GM18507 (cell line): ENCODE measurements at regions not wholly inside any gene's neighbourhood (a gene's known extent, or its start where the extent isn't known, plus 50 kb on each side); places are given as distances from the start of the nearest gene placed in this dataset.
"Not testable (repeated sequence)": the region's sequence is repeated elsewhere in the genome, so short reads cannot be mapped to it uniquely, and the experiment has no call there.

Source experiments
- DNase-seq: peaks from one replicate; pipeline ENCODE4 v3.0.0; 2011; ENCODE audit warnings: low read depth; ENCODE audit not compliant: insufficient read length; ENCODE audit errors: extremely low spot score
- FAIRE-seq: peaks from 2 replicates; lab custom pipeline; 2011; peaks lifted over from hg19 to GRCh38; lab: Jason Lieb, UNC

DNA sequence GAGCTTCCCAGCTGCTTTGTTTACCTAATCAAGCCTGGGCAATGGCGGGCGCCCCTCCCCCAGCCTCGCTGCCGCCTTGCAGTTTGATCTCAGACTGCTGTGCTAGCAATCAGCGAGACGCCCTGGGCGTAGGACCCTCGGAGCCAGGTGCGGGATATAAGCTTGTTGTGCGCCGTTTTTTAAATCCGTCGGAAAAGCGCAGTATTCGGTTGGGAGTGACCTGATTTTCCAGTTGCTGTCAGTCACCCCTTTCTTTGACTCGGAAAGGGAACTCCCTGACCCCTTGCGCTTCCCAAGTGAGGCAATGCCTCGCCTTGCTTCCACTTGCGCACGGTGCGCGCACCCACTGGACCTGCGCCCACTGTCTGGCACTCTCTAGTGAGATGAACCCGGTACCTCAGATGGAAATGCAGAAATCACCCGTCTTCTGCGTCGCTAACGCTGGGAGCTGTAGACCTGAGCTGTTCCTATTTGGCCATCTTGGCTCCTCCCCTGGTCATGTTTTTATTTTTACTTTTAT lies 635.8 kb upstream of the MIS18BP1 start:
- DNase-seq, FAIRE-seq: not testable (repeated sequence)

DNA sequence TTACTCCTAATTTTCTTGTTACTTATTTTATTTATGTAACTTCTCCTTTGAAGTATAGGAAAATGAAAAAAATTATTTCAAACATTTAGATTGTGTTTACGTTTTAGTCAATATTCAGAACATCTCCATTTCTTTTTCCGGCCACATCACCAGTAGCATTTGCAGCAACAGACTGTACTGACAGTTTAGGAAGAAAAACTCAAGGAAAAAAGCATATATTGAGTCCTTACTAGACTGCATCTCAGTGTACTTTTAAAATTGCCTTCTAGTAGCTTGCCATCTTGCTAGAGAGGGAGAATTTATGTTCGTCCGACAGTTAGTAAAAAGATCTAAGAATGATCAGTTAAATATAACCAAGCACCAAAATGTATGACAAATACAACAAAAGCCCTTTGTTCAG lies 625.0 kb upstream of the MIS18BP1 start:
- DNase-seq (no peak), FAIRE-seq (no peak)

DNA sequence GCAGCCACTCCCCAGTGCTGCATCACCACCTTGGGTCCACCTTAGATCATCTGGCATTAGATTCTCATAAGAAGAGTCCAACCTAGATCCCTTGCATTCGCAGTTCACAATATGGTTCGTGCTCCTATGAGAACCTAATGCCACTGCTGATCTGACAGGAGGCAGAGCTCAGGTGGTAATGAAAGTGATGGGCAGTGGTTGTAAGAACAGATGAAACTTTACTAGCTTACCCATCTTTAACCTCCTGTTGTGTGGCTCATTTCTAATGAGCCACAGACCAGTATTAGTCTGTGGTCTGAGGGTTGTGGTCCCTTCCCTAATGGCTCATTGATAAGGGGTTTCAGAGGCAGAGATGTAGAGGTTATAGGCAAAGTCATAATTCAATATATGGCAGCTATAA lies 615.9 kb upstream of the MIS18BP1 start:
- FAIRE-seq (no peak), DNase-seq (no peak)

DNA sequence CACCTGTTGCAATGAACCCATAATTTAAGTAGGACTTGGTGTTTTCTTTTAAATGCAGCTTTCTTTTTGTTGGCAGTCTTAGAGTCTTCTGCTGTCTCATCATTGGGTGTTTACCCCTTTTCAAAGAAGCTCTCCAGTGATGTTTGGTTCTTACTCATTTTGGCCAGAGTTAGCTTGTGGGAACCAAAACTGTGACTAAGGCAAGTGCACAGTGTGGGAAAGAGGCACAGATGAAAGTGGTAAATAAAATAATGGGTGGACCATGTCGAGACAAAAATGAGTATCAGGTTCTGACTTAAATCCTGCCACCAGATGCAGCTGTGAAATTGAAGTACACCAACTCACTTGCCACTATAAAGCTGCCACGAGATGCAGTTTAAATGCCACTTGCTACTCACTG lies 615.4 kb upstream of the MIS18BP1 start:
- no peak for FAIRE-seq
- DNase-seq: no peak

DNA sequence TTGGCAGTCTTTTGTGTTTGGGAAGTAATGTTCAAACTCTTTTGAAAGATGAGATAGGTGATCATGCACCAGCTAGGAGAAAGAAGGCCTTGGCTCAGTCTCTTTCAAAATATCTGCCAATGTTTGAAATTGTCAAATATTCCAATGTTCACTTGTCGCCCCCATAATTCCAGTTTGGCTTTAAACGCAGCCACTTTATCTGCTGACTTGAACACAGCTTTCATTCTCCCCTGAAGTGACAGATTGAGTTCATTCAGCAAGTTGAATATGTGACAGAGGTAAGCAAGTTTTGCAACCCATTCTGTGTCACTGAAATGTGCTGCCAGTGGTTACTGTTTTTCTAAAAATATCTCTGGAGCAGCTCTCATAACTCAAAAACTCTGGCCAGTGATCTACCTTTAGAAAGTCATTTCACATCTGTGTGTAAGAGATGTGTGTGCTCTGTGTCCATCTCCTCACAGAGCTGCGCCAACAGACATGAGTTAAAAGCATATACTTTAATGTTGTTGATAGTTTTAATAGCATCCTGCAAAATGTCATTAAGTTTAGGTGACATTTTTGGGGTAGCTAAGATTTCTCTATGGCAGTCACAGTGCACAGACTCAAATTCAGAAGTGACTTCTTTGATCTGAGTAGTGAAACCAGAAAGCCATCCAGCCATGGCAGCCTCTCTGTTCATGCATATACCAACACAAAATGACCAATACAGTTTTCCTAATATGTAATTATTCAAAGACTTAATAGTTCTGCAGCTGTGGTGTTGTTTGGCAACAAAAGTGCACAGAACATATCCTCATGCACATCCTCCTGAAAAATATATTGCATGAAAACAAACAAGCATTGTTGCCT lies 614.3 kb upstream of the MIS18BP1 start:
- FAIRE-seq (no peak), DNase-seq (no peak)

DNA sequence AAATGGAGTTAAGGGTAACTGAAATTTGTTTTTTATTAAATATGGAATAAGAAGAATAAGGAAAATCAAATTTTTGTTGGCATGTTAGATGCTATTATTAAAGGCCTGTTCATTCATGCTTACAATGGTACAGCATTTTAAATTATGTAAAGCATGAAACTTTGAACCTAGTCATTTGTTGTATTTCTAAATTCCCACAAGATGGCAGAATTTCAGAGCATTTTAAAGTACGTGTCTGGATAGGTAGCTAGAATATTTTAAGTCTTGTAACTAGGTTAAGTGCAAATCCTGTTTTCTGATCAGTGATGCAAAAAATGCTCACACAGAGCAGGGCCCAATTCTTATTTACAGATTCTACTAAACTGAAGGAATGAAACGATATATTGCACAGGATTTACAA lies 585.6 kb upstream of the MIS18BP1 start:
- no peak for FAIRE-seq

DNA sequence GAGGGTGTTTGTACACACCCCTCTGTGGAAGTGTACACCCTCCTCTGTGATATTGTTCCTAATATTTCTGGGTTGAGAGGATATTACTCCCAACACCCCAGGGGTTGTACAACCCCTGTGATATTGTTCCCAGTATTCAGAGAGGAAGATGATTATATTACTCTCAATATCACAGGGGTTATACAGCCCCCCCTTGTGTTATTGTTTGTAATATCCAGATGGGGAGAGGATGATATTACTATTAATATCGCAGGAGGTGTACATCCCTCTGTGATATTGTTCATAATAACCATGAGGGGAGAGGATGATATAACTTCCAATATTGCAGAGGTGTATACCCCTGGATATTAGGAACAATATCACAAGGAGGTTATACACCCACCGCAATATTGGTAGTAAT lies 566.1 kb upstream of the MIS18BP1 start:
- FAIRE-seq (no peak), DNase-seq (no peak)

More for the DNA sequence above, 585.6 kb upstream of the MIS18BP1 start:
- no peak for DNase-seq

DNA sequence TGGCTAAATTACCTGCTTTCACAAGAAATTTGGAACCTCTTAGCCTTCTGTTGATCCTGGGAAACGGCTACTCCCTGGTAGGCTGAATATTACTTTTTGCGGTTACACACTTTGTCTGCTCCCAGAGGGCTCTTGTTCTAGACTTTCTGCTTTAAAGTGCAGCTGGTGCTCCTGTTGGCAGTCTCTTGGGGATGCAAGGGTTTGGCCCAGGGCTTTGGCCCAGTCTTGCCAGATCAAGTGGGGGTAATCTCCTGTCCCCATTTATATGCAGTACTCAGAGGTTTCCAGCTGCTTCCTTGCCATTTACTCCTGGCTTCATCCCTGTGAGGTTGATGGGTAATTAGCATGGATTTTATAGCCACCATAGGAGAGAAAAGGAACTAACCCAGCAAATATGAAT lies 558.2 kb upstream of the MIS18BP1 start:
- FAIRE-seq: no peak
- no peak for DNase-seq

DNA sequence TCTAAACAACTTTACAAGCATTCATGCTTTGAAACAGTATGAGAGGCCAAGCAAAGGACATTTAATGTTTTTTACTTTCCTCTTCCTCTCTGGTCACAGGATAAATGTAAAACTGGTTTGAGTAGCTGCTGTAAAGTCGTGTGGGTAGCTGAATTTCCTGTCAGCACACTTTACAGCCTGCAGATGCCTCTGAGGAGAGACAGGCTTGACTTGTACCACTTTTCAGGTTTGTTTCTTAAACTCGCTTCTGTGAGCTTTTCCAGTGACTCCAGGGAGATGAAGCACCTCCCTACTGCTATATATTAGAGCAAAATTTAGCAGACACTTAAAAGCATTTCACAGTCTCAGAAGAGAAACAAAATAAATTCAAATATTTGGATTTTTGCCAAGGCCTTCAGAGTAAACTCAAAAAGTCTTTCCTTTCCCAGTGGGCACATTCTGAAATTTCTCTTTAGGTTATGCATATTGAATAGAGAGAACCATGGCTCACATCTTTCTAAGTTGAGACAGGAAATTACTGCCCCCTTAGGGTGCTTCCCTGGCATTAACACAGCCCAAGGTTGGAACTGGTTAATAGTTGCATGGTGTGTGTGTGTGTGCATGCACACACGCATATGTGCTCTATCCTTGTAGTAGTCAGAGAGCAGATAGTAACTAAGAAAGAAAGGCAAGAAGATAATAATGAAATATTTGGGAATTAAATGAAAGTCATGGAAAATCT lies 557.3 kb upstream of the MIS18BP1 start:
- FAIRE-seq: no peak
- DNase-seq: no peak

DNA sequence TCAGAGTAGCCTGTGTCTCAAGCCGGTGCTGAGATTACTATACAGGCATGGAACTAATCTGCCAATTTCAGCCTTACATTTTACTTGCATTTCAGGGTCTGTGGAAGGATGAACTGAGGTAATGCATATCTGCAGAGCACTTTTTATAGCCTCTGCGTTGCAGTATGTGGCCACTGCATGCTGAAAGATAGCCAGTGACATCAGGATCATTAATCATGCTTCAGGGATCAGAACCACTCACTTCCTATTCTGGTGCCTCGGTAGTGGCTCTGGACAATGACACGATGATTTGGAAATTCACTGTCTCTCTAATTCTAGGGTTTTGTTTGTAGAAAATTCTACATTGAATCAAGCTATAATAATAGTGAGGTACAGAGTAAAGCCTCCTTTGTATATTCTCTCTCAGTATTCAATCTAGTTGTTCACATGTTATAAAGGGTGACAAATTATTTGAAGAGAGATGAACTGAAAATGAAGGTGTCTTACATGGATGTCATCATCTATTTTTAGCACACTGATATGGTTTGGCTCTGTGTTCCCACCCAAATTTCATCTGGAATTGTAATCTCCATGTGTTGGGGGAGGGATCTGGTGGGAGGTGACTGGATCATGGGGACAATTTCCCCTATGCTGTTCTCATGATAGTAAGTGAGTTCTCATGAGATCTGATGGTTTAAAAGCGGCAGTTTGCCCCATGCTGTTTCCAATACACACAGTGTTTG lies 554.3 kb upstream of the MIS18BP1 start:
- FAIRE-seq (no peak), DNase-seq (no peak)

DNA sequence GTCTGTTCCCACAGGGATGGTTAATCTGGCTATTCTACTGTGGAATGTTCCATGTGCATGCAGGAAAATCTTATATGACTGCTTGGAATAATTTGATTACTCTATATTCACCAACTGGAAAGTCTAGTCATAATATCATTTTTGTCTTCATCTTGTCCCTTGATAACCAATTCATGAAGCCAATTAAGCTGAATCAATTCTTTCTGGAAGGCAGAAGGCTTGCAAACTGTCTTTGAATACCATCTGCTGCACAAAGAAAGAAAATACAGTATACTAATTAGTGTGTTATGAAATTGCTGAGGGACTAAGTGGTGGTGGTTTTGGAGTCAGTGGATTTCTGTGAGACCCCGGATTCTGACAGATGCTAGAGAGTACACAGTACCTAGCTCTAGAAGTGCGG lies 546.5 kb upstream of the MIS18BP1 start:
- DNase-seq: no peak
- no peak for FAIRE-seq

DNA sequence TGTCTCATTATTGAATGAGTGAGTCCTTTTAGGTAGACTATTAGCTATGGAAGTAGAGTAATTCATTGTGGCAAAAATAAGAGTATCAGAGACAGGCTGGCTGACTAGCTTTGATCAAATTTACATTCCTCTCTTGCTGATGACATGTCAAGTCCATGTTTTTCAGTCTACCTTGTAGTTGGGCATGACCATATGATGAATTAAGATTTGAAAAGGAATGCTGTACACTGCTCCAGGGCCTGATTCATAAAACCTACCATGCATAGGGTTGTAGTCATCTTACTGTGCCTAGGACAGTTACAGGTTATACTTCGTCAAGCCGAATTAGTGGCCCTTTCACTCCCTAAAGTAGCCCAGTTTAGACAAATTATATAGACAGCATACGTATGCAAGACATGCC lies 545.7 kb upstream of the MIS18BP1 start:
- DNase-seq (no peak), FAIRE-seq (no peak)

DNA sequence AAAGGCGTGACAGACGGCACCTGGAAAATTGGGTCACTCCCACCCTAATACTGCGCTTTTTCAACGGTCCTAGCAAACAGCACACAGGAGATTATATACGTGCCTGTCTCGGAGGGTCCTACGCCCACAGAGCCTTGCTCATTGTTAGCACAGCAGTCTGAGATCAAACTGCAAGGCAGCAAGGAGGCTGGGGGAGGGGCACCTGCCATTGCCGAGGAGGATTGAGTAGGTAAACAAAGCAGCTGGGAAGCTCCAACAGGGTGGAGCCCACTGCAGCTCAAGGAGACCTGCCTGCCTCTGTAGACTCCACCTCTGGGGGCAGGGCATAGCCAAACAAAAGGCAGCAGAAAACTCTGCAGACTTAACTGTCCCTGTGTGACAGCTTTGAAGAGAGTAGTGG lies 543.0 kb upstream of the MIS18BP1 start:
- not testable (repeated sequence) for DNase-seq, FAIRE-seq

DNA sequence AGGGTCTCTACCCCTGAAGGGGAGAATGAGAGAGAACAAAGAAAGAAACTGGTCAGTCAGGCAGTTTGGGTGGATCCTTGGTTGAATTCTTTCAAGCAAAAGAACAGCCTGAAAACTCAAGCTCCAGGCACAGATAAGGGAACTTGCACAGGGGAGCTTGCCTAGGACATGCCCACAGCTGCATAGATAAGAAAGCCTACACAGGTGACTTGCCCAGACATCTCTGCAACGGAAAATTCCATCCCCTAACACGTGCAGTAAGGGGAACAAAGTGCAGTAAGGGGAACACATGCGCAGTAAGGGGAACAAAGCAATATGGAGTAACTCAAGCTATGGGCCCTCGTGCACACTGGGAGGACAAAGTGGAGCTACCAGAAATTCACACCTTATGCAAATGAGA lies 540.1 kb upstream of the MIS18BP1 start:
- FAIRE-seq: no peak

DNA sequence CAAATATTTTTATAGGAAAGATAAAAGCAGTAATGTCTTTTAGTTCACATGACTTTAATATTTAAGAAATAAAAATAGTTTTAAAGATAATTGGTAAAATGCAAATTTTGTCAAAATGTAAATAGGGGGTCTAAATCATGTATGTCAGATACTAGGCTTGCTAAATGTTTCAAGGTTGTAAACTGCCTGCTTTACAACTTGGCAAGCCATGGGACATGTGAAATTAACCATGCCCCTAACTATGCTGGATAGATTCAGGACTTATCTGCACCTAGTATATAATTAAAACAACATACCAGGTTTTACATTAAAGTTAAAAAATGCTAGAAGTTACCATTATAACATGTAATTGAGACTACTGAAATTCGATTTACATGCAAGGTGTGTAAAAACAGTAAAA lies 537.3 kb upstream of the MIS18BP1 start:
- DNase-seq: no peak
- FAIRE-seq: no peak

More for the DNA sequence above, 540.1 kb upstream of the MIS18BP1 start:
- DNase-seq: no peak

DNA sequence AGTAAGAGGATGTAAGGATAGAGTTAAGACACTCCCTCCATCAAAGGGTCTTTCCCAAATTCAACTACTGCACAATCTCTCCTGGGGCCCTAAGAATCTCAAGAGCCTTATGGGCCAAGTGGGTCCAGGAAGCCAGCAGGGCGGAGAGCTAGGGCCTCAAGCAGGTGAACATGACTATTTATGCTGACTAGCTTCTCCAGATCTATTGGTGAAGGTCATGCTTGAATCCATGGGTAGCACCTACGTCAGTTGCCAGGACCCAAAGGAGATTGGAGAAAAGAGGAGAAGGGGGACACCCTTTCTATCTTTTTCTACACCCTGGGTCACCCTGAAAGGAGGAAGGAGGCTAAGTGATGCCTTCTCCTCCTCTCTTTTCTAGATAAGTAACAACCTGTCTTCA lies 534.2 kb upstream of the MIS18BP1 start:
- no peak for FAIRE-seq

DNA sequence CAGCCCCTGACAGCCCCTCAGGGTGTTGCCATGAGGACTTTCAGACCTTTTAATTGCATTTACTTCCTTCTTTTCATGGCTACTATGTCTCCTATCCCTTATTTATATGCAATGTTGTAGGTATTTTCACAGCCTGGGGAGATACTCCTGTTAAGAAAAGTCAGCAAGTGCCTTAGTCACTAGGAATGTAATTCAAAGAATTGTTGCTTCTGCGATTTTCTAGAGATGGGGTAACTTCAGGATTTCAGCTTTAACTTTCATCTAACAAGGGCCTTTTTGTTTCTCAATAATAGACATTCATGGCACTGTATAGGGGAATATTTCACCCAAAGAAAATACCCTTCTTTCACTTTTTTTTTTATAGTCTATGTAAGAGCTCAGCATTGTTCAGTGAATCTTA lies 533.3 kb upstream of the MIS18BP1 start:
- FAIRE-seq: no peak
- no peak for DNase-seq

More for the DNA sequence above, 534.2 kb upstream of the MIS18BP1 start:
- DNase-seq: no peak

DNA sequence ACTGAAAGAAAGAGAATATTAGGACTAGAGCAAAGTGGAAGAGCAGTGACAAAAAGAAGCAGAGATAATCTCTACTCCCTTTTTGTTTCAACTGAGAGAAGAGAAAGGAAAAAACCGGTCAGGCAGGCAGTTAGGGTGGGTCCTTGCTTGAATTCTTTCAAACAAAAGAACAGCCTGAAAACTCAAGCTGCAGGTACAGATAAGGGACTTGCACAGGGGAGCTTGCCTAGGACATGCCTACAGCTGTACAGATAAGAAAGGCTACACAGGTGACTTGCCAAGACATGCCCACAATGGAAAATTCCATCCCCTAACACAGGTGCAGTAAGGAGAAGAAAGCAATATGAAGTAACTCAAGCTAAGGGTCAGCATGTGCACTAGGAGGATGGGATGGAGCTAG lies 532.2 kb upstream of the MIS18BP1 start:
- DNase-seq (no peak), FAIRE-seq (no peak)

DNA sequence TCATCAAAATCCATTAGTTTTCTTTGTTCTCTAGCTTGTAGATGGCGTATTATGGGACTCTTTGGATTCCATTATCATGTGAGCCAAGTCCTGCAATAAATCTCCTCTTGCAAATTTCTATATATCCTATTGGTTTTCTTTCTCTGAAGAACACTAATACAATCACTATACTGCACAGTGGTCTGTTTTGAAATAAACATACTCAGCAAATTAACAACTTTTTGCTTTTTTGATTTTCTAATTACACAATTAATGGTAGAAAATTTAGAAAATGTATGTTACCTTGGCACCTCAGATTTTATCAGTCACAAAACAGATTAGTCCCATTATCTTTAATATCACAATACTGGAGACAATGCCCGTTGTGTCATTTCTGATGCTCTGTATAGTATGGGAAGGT lies 513.2 kb upstream of the MIS18BP1 start:
- FAIRE-seq (no peak), DNase-seq (no peak)

DNA sequence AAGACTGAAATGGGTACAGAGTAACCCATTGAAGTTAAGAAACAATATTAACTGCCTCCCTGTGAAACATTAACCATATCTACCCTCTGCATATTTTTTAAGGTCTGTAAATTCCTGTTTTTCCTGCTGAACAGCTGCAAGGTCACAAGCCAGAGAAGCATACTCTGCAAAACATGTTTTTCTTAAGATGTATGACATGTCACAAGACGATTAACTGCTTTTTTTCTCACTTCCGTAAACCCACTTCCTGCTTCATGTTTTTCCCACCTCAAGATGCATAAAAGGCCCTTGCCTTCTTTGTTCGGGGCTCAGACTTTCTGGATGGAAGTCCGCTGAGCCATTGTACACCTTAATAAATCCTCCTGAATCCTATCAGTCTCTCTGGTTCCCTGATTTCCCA lies 504.7 kb upstream of the MIS18BP1 start:
- FAIRE-seq (no peak), DNase-seq (no peak)
